D721Med (cell line): ENCODE measurements at regions not wholly inside any gene's neighbourhood (a gene's known extent, or its start where the extent isn't known, plus 50 kb on each side); places are given as distances from the start of the nearest gene placed in this dataset.

Source experiments
- DNase-seq: peaks from one replicate; pipeline ENCODE4 v3.0.0; 2011; ENCODE audit warnings: low spot score; ENCODE audit not compliant: insufficient read length
- FAIRE-seq: peaks from 2 replicates; lab custom pipeline; 2011; peaks lifted over from hg19 to GRCh38; lab: Jason Lieb, UNC
- TF ChIP-seq, protein P1 (sequence below): IDR thresholded peaks from 2 replicates; pipeline ENCODE4 v1.5.1; 2012; ENCODE audit warnings: mild to moderate bottlenecking, control low read depth; ENCODE audit not compliant: insufficient read depth; ENCODE audit errors: missing control alignments

DNA sequence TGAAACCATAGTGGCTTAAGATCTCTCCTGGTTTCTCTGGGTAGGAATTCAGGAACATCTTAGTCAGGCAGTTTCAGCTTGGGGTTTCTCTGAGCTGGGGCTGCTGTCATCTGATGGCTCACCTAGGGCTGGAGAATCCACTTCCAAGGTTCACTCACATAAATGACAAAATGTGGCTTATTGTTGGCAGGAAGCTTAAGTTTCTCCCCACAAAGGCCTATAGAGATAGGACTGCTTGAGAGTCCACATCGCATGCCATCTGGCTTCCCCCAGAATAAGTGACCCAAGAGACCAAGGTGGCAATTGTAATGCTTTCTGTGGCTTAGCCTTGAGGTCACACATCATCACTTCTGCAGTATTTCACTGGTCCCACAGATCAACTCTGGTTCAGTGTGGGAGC lies 131.4 kb downstream of the EDN1 start:
- FAIRE-seq = no peak
- DNase-seq = no peak
- TF ChIP-seq, protein P1, sequence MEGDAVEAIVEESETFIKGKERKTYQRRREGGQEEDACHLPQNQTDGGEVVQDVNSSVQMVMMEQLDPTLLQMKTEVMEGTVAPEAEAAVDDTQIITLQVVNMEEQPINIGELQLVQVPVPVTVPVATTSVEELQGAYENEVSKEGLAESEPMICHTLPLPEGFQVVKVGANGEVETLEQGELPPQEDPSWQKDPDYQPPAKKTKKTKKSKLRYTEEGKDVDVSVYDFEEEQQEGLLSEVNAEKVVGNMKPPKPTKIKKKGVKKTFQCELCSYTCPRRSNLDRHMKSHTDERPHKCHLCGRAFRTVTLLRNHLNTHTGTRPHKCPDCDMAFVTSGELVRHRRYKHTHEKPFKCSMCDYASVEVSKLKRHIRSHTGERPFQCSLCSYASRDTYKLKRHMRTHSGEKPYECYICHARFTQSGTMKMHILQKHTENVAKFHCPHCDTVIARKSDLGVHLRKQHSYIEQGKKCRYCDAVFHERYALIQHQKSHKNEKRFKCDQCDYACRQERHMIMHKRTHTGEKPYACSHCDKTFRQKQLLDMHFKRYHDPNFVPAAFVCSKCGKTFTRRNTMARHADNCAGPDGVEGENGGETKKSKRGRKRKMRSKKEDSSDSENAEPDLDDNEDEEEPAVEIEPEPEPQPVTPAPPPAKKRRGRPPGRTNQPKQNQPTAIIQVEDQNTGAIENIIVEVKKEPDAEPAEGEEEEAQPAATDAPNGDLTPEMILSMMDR = no peak

DNA sequence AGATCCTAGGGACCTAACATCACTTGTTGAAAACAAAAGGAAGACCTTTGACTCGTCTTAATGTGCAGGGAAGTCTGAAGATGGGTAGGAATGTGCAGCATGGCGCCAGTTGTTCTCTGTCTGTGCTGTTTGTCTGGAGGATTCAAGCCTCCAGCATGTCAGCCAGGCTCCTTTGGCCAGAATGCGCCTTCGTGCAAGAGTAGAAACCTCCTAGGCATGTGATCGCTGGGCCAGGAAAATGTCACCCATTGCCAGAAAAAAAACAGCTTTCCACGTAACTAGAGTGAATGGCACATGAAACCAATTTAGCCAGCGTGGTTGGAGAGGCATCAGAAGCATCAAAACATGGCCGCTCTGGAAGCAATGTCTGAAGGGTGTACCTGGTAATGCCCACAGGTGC lies 132.7 kb downstream of the EDN1 start:
- DNase-seq = no peak
- no peak for FAIRE-seq
- TF ChIP-seq, protein P1 = no peak

DNA sequence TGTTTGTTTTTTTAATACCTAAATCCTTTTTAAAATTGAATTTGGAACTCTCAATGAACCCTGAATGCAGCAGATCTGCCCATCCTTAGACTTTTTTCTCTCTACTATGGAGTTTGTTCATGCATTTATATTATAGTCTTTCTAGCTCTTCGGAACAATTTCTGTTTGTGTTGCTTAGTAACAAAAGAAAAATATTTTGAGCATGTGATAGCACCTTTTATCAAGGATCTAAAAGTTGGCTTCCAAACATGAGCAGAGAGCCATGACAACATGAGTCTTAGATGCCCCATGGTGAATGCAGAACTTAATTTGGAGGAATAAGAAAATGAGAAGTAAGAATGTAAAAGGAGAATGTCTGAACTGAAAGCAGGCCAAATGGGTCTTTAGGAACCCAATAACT lies 133.7 kb downstream of the EDN1 start:
- no peak for FAIRE-seq
- no peak for DNase-seq
- TF ChIP-seq, protein P1 = no peak

DNA sequence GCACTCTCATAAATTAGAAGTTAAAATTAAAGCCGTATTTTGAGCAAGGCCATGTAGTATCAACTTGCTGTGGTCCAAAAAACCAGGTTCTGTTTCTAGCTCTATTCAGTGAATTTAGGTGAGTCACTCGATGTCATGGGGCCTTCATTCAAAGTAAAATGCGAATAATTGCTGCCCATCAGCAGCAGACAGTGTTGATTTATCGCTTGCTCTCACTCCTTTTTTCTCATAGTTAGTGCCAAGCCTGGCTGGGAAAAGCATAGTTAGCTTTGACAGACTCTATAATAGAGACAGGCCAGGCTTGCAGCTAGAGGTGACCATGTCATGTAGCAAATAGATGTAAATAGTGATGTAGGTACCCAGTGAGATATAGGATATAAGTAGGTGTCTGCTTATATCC lies 136.0 kb downstream of the EDN1 start:
- DNase-seq (no peak), FAIRE-seq (no peak)
- TF ChIP-seq, protein P1 = no peak

DNA sequence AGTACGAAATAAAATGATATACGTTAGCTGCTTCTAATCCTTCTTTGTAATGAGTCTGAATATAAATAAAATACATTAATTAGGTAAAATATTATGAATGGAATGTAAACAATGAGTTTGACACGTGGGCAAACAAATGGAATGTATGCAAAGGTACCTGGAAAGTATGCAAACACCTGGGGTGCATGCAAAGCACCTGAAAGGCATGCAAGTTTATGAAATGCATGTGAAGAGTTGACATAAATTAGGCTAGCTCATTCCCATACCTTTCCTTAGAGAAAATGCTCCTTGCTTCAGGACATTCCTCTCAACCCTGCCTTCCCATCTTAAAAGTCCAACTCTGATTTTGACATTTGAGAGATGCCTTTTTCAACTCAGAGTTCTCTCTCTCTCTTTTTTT lies 140.9 kb downstream of the EDN1 start:
- TF ChIP-seq, protein P1 = no peak
- no peak for FAIRE-seq
- DNase-seq = no peak

DNA sequence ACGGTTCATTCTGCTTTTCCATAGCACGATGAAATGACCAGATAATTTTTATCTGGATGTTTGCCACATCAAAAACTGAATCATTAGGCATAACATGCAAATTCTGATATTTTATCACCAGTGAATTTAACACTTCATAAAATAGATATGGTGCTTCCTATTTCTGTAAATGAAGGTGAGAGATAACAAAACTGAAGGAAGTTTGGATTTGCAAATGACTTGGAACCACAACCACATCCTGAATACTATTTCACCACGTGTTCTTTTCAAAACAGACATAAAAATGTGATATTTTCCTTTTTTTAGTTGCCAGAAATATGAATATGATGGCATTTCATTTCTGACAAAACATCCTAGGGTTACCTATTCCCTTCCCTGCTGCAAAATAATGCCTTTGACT lies 146.1 kb downstream of the EDN1 start:
- no peak for FAIRE-seq
- TF ChIP-seq, protein P1 = no peak
- DNase-seq = no peak

DNA sequence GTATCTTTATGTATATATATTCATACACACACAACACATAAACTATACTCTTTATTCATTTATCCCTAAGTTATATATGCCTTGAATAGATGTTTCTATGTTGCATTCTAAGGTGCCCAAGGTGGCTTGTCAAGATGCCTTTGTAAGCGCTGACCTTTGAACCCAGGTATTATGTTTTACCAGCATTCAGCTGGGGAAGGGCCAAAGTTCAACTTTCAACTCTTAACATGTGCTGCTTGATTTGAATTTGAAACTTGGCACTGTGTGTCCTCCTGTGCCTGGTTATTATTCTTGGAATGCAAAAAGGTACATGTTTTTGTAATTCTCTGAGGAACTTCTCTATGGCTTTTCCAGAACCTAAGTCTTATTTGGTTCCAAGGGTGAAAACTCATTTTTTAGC lies 146.5 kb downstream of the EDN1 start:
- DNase-seq = no peak
- FAIRE-seq = no peak
- TF ChIP-seq, protein P1 = no peak
